ENCODE measurements at regions not wholly inside any gene's neighbourhood (a gene's known extent, or its start where the extent isn't known, plus 50 kb on each side); places are given as distances from the start of the nearest gene placed in this dataset.

GRCh38 chr9:515665-516064 is 301.0 kb downstream of the DOCK8 start:
- TF ChIP-seq CTCF (conservative IDR thresholded peaks at IDR 0.05; ENCODE audit: low read length) = no peak
- TF ChIP-seq EZH2phosphoT487 (IDR thresholded peaks at IDR 0.05; ENCODE audit: borderline replicate concordance) = no peak
